OCI-M2 (cell line): ENCODE measurements at regions not wholly inside any gene's neighbourhood (a gene's known extent, or its start where the extent isn't known, plus 50 kb on each side); places are given as distances from the start of the nearest gene placed in this dataset.
"Not testable (repeated sequence)": the region's sequence is repeated elsewhere in the genome, so short reads cannot be mapped to it uniquely, and the experiment has no call there.

Experiments used
- DNase-seq: peaks from one replicate; lab custom pipeline; 2025; ENCODE audit not compliant: unreplicated experiment; lab: John Stamatoyannopoulos, UW

DNA sequence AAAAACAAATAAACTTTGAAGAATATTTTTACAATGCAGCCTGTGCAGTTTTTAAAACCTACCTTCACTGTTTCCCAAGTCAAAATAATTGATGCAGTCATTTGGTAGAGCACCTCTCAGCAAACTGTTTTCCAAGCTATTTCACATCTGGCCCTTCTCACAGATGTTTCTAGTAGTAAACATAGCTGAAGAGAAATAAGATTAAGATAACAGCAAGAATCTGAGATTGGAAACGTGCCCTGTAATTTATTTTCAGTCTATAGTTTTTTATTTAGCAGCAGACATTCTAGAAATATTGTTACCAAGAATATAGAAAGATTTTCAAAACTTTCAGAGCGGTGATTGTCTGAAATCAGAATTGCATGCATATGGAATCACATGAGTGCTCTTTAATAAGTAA is 440.2 kb downstream of the TRIB2 start:
- DNase-seq, result no peak

DNA sequence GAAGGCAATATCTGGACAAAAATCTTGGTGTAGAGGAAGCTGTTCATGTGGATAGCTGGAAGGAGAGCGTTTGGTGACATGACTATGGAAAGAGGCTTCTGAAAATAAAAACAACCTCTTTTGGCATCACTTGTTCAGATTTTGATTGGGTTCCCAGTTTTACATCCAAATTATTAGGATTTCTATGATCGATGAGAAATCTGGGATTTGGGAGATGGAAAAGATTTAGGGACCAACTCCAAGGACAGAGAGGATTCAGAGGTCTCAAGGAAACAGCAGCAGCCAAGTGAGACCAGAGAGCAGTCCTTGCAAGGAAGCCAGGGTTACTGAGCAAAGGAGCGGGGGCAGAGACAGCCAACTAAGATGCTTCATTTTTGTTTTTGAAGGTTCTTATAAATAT is 441.7 kb downstream of the TRIB2 start:
- no peak for DNase-seq

DNA sequence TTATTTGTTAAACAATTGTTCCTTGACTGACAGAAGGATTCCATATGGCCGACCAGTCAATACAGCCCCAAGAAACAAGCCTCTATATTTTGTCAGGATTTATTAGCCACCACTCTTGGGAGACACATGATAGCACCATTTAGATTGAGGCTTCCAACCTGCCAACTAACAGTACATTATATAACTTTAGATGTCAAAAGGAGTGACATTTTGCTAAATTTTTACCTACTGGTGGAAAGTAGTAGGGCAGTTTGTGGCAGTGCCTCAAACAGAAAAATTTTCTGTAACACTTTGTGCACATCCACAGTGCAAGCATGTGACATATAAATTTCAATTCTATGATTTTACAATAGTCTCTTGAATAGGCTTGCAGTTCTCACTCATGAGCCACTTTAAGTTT is 464.0 kb downstream of the TRIB2 start:
- no peak for DNase-seq

DNA sequence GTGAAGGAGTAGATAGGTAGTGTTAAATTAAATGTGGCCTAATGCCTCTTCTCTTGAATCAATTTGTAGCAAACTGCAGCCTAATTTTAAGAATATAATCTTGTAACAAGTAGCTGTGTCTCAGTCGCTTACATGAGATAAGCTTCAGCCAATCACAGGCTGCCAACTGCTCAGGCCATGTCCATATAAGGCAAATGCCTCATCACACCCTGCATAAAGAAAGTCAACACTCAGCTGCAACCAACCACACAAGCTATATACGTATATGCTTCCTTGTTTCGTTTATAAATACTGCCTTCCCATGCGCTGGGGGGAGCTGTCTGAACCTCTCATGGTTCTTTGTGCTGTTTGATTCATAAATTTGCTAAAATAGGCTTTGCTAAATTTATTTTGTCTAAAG is 476.3 kb downstream of the TRIB2 start:
- DNase-seq, result no peak

DNA sequence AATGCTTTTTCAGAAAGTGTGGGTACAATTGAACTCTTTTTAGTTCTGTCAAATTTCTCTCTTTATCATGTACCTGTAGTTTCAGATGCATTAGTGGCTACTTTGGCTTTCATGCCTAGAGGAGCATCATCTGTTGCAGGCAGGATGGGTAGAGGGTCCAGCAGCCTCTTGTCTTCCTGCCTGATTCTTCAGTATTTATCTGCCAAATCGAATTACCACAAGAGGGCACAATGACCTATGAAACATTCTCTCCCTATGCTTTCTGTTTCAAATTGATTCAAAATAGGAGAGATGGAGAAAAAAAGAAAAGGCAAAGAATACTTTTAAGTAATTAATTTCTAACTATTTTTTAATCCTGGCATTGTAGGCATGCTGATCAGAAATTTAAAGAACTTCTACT is 477.2 kb downstream of the TRIB2 start:
- no peak for DNase-seq

DNA sequence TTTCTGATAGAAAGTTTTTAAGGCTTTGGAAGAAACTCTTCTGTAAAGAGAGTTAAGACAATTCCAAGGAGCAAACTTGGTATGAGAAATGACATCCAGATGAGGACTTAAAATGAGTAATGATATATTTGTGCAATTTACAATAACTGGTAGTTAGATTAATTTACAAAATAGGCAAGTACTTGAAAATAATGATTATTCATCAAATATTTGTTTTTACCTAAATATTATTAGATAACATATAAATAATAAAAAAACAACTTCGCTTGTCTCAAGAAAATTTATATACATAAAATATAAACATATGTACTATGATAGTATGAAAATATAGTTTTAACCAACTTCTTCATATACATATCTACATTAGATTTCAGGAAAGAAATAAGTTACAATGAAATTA is 478.5 kb downstream of the TRIB2 start:
- no peak for DNase-seq

DNA sequence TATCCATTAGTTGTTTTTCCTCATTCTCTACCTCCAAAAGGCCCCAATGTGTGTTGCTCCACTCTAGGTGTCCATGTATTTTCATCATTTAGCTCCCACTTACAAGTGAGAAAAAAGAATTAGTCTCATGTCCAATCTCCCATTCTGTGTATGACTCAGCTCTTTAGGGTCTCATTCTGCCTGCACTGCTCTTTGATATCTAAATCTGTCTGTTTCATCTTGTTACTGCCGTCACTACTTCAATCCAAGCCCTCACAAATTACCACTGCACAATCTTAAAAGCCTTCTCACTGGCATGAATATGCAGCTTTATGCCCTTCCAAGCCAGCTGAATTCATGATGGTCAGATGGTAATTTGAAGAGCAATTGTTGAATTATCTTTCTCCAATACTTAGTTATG is 480.5 kb downstream of the TRIB2 start:
- DNase-seq, result no peak

DNA sequence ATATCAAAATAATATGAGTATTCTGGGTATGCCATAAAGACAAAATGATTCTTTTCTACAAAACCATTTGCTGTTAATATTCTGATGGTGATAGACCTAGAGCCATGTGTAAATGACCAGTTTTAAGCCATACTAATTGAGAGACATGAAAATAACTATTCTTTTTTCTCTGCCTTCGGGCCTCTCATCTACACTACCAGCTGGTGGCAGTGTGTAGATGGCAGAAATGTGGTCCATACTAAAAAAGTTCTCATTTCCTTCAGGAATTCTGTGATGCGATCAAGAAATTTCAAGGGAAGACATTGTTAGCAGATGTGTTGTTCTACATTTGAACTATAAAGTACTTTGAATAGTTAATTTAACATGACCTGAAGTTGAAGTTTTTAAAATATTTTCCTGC is 485.2 kb downstream of the TRIB2 start:
- no peak for DNase-seq

DNA sequence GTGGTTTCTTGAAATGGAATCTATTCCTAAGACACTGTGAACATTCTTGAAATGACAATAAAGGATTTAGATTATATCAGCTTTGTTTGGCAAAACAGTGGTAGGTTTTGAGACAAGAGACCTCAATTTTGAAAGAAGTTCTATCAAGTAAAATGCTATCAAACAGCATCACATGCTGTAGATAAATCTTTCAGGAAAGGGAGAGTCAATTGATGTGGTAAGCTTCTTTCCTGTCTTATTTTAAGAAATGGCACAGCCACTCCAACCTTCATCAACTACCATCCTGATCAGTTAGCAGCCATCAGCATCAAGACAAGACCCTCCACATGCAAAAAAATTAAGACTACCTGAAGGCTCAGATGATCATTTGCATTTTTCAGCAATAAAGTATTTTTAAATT is 495.4 kb downstream of the TRIB2 start:
- DNase-seq, result no peak

DNA sequence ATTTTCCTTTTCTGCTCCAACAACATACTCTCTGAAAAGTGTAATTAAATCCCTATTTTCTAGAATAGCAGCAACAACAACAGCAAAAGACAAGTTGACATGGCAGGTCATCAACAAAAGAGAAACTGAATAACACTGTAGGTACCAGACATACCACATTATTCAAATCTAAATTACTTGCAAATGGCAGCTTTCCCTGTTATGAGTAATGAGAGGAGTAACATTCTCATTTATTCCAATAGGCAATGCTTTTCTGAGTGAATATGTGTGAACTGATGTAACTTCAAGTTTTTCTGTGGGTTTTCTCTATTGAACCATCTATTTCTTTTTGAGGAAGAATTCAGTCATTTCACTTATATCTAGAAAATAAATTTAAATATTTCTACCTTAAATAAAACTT is 501.5 kb downstream of the TRIB2 start:
- no peak for DNase-seq

DNA sequence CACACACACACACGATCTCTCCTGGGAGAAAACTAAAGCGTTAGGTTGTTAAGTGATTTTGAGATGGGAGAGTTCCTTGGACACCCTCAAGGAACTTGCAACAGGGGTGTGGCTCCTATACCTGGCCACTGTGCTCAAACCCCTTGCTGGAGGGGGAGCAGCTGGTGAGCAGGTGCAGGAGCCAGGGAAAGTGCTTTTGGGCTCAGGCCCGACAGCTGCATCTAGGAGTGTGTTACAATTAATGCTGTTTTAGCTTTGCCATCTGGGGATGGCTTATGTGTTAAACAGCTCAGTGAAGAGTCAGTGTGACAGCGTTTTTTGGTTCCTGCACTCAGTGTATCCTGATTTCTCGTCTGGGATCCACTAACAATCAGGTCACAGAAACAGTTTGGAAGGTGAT is 510.8 kb downstream of the TRIB2 start:
- DNase-seq, result no peak

DNA sequence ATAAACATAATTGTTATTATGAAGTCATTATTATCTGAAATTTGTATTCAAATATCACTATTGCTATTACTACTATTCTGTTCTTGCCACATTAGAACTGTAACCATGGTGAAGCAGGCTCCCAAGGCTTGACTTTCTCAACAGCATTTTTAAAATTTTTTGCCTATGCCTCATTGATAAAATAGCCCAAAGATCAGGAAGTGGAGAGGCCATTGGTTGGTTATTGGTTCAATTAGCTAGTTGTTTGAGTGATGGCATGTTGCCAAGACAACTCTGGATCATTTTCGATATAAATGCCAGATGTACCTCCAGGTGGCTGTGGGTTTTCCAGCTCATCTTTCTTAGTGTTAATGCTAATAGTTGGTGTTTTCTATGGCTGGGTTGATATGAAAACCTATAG is 513.5 kb downstream of the TRIB2 start:
- no peak for DNase-seq

DNA sequence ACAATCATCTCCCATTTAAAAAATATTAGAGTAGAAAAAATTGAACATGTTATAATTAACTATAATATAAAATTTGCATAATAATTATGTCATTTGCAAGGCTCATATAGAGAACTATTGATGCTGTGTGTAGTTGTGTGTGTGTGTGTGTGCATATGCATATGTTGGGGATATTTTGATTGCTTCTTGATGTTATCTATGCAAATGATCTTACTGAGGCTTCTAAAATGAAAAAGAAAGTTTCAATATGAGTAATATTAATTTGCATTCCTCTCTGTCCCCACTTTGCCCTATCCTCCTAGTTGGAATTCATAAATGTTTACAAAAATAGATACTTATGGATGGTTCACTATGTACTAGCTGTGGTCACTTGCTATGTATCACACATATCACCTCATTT is 523.3 kb downstream of the TRIB2 start:
- no peak for DNase-seq

DNA sequence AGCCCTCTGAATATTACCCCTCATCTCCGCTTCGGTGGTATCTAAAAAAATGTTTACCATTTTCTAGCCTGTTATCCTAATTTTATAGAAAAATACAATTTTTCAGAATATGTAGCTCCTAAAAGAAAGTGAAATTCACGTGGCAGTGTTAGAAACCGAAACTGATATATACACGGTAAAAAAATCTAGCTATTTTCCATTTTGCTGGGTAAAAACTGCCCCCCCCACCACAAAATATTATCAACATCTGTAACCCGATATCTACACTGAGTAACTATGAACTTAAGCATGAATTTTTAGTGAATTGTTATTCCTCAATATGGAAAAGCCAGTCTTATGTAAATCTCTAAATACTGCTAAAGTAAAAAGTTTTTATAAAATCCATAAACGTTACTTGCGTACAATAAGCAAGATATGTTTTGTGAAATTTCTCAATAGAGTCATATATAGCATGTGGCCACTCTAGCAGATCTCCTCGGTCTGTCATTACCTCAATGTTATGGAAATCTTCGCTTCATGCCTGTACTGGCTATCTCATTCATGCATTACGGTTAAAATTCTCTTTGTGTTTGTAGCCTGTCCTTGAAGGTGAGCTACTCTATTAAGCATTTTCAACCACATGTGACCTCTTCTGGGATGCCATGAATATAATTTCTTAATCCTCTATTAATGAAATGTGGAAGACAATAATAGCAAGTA is 524.2 kb downstream of the TRIB2 start:
- no peak for DNase-seq

DNA sequence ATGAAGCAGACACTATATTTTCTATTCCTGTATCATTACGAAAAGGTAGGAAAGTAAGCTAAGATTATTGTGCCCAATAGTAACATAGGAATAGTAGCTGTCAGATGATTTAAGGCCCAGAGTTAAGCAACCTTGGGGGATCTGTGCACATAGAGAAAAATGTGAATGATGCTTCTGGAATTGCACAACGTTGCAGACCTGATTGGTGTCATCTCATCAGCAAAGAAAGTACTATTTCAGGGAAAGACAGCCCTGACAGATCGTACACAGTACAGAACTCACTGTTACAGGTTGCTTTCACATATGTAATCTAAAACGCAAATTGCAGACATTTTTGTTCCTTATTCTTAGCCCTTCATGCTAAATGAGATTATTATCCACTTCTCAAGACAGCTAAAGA is 535.9 kb downstream of the TRIB2 start:
- DNase-seq, result no peak

DNA sequence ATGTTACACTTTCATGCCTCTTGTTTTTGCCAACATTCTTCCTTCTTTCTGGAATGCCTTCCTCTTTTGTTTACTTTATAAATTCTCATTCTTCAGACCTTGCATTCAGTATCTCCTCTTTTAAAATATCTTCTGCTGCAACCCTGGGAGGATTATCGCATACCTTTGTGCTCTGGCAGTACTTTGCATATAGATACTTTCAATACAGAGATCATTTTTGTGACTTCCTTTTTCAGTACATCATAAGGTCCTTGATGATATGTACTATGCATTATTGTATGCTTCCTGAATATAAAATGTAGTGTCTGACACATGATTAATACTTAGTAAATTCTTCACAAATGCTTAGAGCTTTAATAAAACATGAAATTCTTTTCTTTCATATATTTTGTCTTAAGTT is 538.7 kb downstream of the TRIB2 start:
- DNase-seq, result no peak

DNA sequence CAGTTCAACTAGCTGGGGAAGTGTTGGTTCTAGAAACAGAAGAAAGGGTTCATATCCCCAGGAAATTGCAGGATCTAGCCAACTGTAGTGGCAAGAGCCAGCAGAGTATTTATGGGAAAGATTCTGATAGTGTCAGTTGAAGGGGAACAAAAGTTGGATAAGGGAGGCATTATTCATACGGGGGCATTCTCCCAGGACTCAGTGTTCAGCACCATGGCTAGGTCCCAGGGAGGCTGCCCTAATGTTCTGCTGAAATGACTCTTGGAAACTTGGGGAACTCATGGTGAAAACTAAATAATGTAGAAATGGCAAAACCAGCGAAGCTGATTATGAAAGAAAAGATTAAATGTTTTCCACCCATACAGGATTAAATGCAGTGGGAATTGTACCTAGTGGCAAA is 543.7 kb downstream of the TRIB2 start:
- DNase-seq, result no peak

DNA sequence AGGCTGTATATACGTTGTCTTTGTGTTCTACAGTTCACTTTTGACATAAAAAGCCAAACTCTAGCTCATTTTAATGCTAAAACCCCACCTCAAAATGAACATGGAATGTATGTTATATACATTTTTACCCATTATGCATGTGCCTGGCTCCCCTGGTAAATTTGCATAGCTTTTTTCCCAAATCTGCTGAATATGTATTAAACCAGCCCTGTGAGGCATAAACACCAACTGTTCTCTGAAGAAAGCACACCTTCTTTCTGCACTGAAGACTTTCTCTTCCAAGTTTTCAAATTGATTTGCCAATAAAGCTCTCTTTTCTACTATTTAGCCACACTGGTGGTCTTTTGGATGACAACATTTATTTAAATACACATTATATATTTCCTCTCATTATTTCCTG is 549.4 kb downstream of the TRIB2 start:
- DNase-seq, result no peak

DNA sequence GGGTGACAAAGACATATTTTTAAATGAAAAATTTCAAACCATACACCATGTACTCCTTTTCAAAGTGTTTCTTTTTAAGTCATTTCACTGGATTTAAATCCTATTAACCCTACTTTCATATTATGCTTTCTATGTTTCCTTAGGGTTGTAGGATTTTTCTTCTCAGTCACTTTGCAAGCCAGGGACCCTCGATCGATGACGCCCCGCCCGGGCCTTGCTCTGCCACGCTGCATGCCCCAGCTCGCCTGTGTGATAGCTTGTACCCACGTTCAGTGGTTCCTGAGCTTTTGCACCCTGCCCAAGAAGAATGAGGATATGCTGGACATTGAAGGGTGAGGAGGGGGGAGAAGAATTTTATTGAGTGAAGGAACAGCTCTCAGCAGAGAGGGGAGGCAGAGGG is 568.0 kb downstream of the TRIB2 start:
- DNase-seq, result no peak

DNA sequence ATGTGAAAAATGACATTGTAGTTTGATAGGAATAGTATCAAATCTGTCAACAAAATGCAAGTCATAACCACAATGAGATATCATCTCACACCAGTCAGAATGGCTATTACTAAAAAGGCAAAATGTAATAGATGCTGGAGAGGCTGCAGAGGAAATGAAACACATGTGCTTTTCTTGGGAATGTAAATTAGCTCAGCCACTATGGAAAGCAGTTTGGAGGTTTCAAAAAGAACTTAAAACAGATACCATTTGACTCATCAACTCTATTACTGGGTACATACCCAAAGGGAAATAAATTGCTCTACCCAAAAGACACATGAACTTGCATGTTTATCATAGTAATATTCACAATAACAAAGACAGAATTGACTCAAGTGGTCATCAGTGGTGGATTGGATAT is 572.6 kb downstream of the TRIB2 start:
- no peak for DNase-seq

DNA sequence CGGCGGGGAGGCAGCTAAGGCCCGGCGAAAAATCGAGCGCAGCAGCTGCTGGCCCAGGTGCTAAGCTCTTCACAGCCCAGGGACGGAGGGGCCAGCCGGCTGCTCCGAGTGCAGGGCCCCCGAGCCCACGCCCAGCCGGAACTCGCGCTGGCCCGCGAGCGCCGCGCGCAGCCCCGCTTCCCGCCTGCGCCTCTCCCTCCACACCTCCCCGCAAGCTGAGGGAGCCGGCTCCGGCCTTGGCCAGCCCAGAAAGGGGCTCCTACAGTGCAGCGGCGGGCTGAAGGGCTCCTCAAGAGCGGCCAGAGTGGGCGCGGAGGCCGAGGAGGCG is 591.7 kb downstream of the TRIB2 start:
- DNase-seq, result not testable (repeated sequence)

DNA sequence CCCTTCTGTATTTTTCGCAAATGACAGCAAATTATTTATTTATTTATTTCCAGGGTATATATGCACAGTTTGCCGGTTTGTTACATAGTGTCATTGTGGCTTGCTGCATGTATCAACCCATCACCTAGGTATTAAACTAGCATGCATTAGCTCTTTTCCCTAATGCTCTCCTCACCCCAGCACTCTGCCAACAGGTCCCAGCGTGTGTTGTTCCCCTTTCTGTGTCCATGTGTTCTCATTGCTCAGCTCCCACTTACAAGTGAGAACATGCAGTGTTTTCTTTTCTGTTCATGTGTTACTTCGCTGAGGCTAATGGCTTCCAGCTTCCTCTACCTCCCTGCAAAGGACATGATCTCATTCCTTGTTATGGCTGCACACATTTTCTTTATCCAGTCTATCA is 592.3 kb downstream of the TRIB2 start:
- no peak for DNase-seq

DNA sequence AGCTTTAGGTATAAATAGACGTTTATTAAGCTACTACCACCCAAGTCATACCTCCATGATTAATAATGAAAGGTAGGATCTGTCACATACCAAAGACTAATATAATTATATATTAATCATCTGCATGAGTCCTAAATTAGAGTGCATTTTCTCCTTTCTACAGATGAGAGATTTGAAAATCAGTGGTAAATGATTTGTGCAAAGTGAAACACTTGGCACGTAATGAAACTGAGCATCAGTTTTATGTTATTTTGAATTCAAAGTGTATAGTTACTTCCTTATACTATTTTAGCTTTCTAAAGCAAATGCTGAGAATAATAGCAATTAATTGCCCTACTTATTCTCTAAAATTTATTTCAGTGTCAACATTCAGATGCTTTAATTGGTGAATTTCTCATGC is 615.3 kb downstream of the TRIB2 start:
- no peak for DNase-seq

DNA sequence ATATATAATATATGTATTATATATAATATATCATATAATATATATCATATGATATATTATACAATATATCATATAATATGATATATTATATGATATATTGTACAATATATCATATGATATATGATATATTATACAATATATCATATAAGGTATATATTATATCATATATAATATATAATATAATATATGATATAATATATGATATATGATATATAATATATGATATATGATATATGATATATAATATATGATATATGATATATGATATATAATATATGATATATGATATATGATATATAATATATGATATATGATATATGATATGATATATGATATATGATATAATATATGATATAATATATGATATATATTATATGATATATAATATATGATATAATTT is 617.3 kb downstream of the TRIB2 start:
- not testable (repeated sequence) for DNase-seq
